T-cell (primary cell): ENCODE measurements at regions not wholly inside any gene's neighbourhood (a gene's known extent, or its start where the extent isn't known, plus 50 kb on each side); places are given as distances from the start of the nearest gene placed in this dataset.

ENCODE experiments used
- ATAC-seq, 4 experiments: fragments of 200-7000 bp in 3 of 4; fragments of 150-1000 bp in 1 of 4; cut with Tn5 transposase; replicated peaks in 1 of 4; 1 replicate in 3 of 4; 2 replicates in 1 of 4; pipeline ENCODE4 v1.10.0; 2021; ENCODE audit warnings: moderate library complexity in 3 of 4, mild to moderate bottlenecking in 2 of 4, moderate number of reproducible peaks in 1 of 4
- CTCF ChIA-PET, 2 donors: fragments of 300-600 bp; sonication (Branson Sonifier 250); formaldehyde crosslinking; loops; one replicate each; lab custom pipeline; 2022; ENCODE audit warnings: antibody characterized with exemption in 2 of 2; lab: Charles Lee
- POLR2A ChIA-PET, 2 donors: fragments of 300-600 bp; sonication (Branson Sonifier 250); formaldehyde crosslinking; loops; one replicate each; lab custom pipeline; 2022; ENCODE audit warnings: antibody characterized with exemption in 2 of 2; lab: Charles Lee
- DNase-seq, 35 experiments: peaks; one replicate each; pipeline versions ENCODE4 v3.0.0 to v3.0.0-alpha.2; 2013 to 2023
- H3K27ac ChIP-seq: one replicate; pipeline ENCODE4 v1.5.1; 2013; ENCODE audit warnings: low read length
- H3K27me3 ChIP-seq, 2 experiments: replicated peaks in 1 of 2; 1 replicate in 1 of 2; 2 replicates in 1 of 2; pipeline versions ENCODE4 v1.6.1 to v1.7.0; 2013; ENCODE audit warnings: low read length in 1 of 2, mixed read lengths in 1 of 2; ENCODE audit not compliant: control insufficient read depth in 2 of 2, insufficient read depth in 2 of 2; ENCODE audit errors: extremely low read depth in 1 of 2
- H3K36me3 ChIP-seq, 2 donors: 1 replicate in 1 of 2; 2 replicates in 1 of 2; pipeline versions ENCODE4 v1.6.1 to v1.7.0; 2013; ENCODE audit warnings: low read length in 1 of 2; ENCODE audit not compliant: control insufficient read depth in 2 of 2, insufficient read depth in 1 of 2; ENCODE audit errors: extremely low read depth in 1 of 2
- H3K4me1 ChIP-seq, 2 experiments: 1 replicate in 1 of 2; 2 replicates in 1 of 2; pipeline versions ENCODE4 v1.6.1 to v1.7.0; 2013; ENCODE audit warnings: low read length in 2 of 2, mixed read lengths in 1 of 2; ENCODE audit not compliant: insufficient read depth in 2 of 2, control insufficient read depth in 1 of 2; ENCODE audit errors: extremely low read depth in 1 of 2
- H3K4me3 ChIP-seq, 2 donors: 1 replicate in 1 of 2; 2 replicates in 1 of 2; pipeline versions ENCODE4 v1.5.1 to v1.7.0; 2013; ENCODE audit warnings: mild to moderate bottlenecking in 2 of 2, low read length in 1 of 2, moderate library complexity in 1 of 2; ENCODE audit not compliant: control insufficient read depth in 1 of 2; ENCODE audit errors: extremely low read depth in 1 of 2
- H3K9me3 ChIP-seq: 2 replicates; pipeline ENCODE4 v1.7.0; 2013
- H3K27ac Mint-ChIP-seq, 2 donors: one replicate each; pipeline ENCODE4 v1.8.0; 2020 to 2021; ENCODE audit warnings: mild to moderate bottlenecking in 2 of 2, mixed read lengths in 2 of 2
- H3K27me3 Mint-ChIP-seq, 2 donors: one replicate each; pipeline ENCODE4 v1.8.0; 2021 to 2022; ENCODE audit warnings: mixed read lengths in 2 of 2
- H3K36me3 Mint-ChIP-seq: one replicate; pipeline ENCODE4 v1.8.0; 2021; ENCODE audit warnings: mixed read lengths
- H3K4me1 Mint-ChIP-seq, 3 donors: one replicate each; pipeline ENCODE4 v1.8.0; 2020 to 2022; ENCODE audit warnings: mixed read lengths in 3 of 3, mild to moderate bottlenecking in 1 of 3
- H3K4me3 Mint-ChIP-seq, 3 donors: one replicate each; pipeline ENCODE4 v1.8.0; 2020 to 2022; ENCODE audit warnings: mild to moderate bottlenecking in 3 of 3, mixed read lengths in 3 of 3, moderate library complexity in 3 of 3
- H3K9me3 Mint-ChIP-seq, 3 donors: one replicate each; pipeline ENCODE4 v1.8.0; 2020 to 2022; ENCODE audit warnings: mixed read lengths in 3 of 3
- WGBS: methylation state at CpG from one replicate; pipeline ENCODE4 v1.1.5; 2013; ENCODE audit warnings: missing lambda C conversion rate; ENCODE audit not compliant: insufficient coverage; 5-methylcytosine and 5-hydroxymethylcytosine counted together

DNA sequence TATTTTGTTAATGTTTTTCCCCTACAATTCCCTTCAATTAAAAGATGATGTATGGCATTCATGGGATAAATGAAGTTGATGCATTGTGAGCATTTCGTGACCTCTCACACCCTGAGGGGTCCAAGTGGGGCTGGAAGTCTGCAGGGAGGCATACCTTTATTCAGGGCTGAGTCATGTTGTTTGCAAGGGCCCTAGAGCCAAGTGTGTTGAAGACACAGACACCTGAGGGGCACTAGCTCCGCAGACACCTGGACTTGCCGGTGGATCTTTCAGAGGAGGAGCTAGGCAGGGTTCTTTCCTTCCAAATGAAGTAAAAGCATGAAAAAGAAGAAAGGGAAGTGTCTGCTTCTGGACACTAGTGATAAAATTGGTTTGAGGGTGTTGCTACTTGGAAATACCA is 57.0 kb upstream of the RGS7 start:
- no peaks in the 10 kb centered on the region for H3K9me3 ChIP-seq
- H3K27ac ChIP-seq, result no peak overlapping the region
- CTCF ChIA-PET, result no interaction called here
- Mint-ChIP-seq H3K9me3 (peaks cover 0 to 5% (median 3%) of the 10 kb centered on the region in 3 donors), H3K36me3 (no peaks in the 10 kb centered on the region), H3K27ac (no peak overlapping the region), H3K27me3 (peaks cover under 1 to 27% of the 10 kb centered on the region in 2 donors), H3K4me1 (no peaks in the 10 kb centered on the region), H3K4me3 (no peak overlapping the region)
- H3K4me1 ChIP-seq, result no peaks in the 10 kb centered on the region
- ATAC-seq (no peak), DNase-seq (no peak)
- no peaks in the 10 kb centered on the region for H3K36me3 ChIP-seq
- H3K4me3 ChIP-seq, result no peak overlapping the region
- 72% methylated on average over 3 of the region's 3 CpGs for WGBS
- POLR2A ChIA-PET, result interaction anchor here in 1 of 2 donors (0.6 kb wide), 1 partner anchor 396 kb away, joined by 4 read pairs; no protein-coding TSS in a partner anchor
- peaks cover 0 to 5% of the 10 kb centered on the region in 2 experiments for H3K27me3 ChIP-seq

DNA sequence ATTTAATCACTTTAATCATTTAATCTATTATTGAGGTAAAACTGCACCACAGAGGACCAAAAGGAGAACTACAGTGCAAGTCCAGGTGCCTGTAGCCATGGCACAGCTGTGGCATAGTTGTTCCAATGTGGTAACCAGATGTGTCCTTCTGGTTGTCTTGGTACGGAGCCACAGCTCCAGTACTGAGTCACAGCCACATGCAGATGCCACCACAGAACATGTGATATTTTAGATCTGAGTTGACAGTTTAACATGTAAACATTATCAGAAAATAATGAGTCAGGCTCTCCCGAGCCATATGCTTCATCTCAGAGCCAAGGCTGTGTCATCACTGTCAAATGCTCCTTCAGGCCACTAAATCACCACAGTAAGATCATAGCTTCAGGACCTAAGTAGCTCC is 56.4 kb upstream of the RGS7 start:
- Mint-ChIP-seq H3K27me3 (peaks cover 0 to 26% of the 10 kb centered on the region in 2 donors), H3K9me3 (peaks cover 0 to 5% (median 3%) of the 10 kb centered on the region in 3 donors), H3K27ac (no peak overlapping the region), H3K36me3 (no peaks in the 10 kb centered on the region), H3K4me3 (no peak overlapping the region), H3K4me1 (no peaks in the 10 kb centered on the region)
- Histone ChIP-seq H3K36me3 (no peaks in the 10 kb centered on the region), H3K27ac (no peak overlapping the region), H3K27me3 (peaks cover 0 to 5% of the 10 kb centered on the region in 2 experiments), H3K9me3 (no peaks in the 10 kb centered on the region), H3K4me1 (no peaks in the 10 kb centered on the region), H3K4me3 (no peak overlapping the region)
- ChIA-PET POLR2A (no interaction called here), CTCF (no interaction called here)
- ATAC-seq (no peak), DNase-seq (no peak)
- WGBS, result 38% methylated on average over 1 of the region's 2 CpGs

DNA sequence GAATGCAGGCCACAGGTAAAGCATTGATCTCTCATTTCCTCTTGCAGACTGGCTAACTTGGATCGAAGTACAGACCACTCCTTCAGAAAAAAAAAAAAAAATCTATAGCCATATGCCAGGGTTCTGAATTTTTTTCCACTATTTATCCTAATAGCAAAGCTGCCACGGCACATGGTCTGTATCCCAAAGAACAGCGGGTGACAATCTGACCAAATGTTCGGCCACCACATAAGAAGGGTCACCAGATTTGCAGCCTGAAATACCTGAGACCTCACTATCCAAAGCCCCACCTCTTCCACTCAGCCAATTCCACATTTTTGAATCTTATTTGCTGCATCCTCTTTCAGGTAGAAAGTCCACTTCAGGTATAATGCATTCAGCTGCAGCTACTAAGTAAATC is 55.6 kb upstream of the RGS7 start:
- Mint-ChIP-seq H3K9me3 (peaks cover 0 to 5% (median 3%) of the 10 kb centered on the region in 3 donors), H3K36me3 (no peaks in the 10 kb centered on the region), H3K4me3 (no peak overlapping the region), H3K27ac (no peak overlapping the region), H3K27me3 (peaks cover 0 to 21% of the 10 kb centered on the region in 2 donors), H3K4me1 (no peaks in the 10 kb centered on the region)
- Histone ChIP-seq H3K27ac (no peak overlapping the region), H3K36me3 (no peaks in the 10 kb centered on the region), H3K9me3 (no peaks in the 10 kb centered on the region), H3K4me1 (no peaks in the 10 kb centered on the region), H3K27me3 (peaks cover 0 to 5% of the 10 kb centered on the region in 2 experiments), H3K4me3 (no peak overlapping the region)
- DNase-seq, result no peak
- WGBS, result no CpG with 5 or more reads among the region's 4 CpGs
- CTCF ChIA-PET, result no interaction called here
- no peak for ATAC-seq
- POLR2A ChIA-PET, result no interaction called here

DNA sequence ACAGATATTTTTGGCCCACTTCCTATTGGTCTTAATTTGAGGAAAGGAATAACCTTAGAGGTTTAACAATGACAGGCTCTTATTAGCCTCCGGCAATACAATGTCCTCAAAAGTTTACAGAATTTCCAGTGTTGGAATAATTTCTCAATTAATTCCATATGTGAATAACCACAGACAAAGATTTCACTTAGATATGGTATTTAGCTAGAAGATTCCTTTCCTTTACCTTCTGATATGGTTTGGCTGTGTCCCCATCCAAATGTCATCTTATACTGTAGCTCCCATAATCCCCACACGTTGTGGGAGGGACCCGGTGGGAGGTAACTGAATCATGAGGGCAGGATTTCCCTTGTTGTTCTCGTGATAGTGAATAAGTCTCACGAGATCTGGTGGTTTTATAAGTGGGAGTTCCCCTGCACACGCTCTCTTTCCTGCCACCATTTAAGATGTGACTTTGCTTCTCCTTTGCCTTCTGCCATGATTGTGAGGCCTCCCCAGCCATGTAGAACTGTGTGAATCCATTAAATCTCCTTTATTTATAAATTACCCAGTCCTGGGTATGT is 54.9 kb upstream of the RGS7 start:
- DNase-seq (no peak), ATAC-seq (no peak)
- no peaks in the 10 kb centered on the region for H3K36me3 ChIP-seq
- no peak overlapping the region for H3K4me3 ChIP-seq
- no peak overlapping the region for H3K4me3 Mint-ChIP-seq
- H3K36me3 Mint-ChIP-seq, result no peaks in the 10 kb centered on the region
- ChIA-PET CTCF (no interaction called here), POLR2A (no interaction called here)
- H3K9me3 ChIP-seq, result no peaks in the 10 kb centered on the region
- no peaks in the 10 kb centered on the region for H3K4me1 ChIP-seq
- H3K27me3 Mint-ChIP-seq, result peaks cover 0 to 16% of the 10 kb centered on the region in 2 donors
- no peaks in the 10 kb centered on the region for H3K4me1 Mint-ChIP-seq
- H3K9me3 Mint-ChIP-seq, result peaks cover 0 to 6% (median 3%) of the 10 kb centered on the region in 3 donors
- no peak overlapping the region for H3K27ac Mint-ChIP-seq
- no peak overlapping the region for H3K27ac ChIP-seq
- peaks cover 0 to 5% of the 10 kb centered on the region in 2 experiments for H3K27me3 ChIP-seq
- WGBS, result no CpG with 5 or more reads among the region's 6 CpGs

DNA sequence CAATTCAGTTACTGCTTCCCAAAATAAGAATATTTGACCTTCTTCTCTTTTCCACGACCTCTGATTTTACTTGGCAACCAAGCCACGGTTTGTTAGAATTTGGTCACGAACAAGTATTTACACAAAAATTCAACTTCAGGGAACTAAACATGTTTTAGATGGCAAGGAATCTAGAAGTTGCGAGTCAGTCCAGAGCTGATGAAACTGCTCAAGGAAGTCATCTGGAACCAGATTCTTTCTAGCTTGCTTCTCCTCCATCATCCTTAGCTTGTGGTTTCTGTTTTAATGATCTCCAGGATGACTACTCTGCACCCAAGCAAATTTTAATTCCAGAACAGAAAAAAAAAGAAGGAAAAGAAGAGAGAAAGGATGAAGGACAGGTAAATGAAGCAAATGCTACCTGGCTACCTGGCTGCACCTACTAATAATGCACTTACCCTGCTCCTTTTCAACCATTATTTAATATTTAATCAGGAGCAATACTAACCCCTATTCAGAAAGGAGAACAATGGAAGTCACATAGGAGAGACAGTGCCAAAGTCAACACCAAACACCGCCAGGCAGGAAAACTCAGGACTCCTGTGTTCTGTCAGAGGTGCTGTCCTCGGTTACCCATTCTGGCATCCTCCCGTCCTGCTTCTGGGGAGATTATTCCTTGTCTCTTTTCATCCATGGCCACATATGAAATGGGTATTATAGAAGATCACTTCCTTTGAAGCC is 54.2 kb upstream of the RGS7 start:
- no peaks in the 10 kb centered on the region for H3K4me1 ChIP-seq
- no peak overlapping the region for H3K4me3 Mint-ChIP-seq
- no peaks in the 10 kb centered on the region for H3K9me3 ChIP-seq
- no peak overlapping the region for H3K27ac Mint-ChIP-seq
- 100% methylated on average over 1 of the region's 7 CpGs for WGBS
- CTCF ChIA-PET, result interaction anchor here in 1 of 2 donors (0.9 kb wide), 1 partner anchor 21 kb away, joined by 3 read pairs; no protein-coding TSS in a partner anchor
- H3K4me1 Mint-ChIP-seq, result no peaks in the 10 kb centered on the region
- H3K4me3 ChIP-seq, result no peak overlapping the region
- H3K9me3 Mint-ChIP-seq, result peaks cover 0 to 8% (median 3%) of the 10 kb centered on the region in 3 donors
- ATAC-seq, result no peak
- POLR2A ChIA-PET, result no interaction called here
- H3K27me3 Mint-ChIP-seq, result peaks cover 0 to 16% of the 10 kb centered on the region in 2 donors
- H3K36me3 Mint-ChIP-seq, result no peaks in the 10 kb centered on the region
- H3K36me3 ChIP-seq, result no peaks in the 10 kb centered on the region
- no peak for DNase-seq
- peaks cover 0 to 5% of the 10 kb centered on the region in 2 experiments for H3K27me3 ChIP-seq
- no peak overlapping the region for H3K27ac ChIP-seq

DNA sequence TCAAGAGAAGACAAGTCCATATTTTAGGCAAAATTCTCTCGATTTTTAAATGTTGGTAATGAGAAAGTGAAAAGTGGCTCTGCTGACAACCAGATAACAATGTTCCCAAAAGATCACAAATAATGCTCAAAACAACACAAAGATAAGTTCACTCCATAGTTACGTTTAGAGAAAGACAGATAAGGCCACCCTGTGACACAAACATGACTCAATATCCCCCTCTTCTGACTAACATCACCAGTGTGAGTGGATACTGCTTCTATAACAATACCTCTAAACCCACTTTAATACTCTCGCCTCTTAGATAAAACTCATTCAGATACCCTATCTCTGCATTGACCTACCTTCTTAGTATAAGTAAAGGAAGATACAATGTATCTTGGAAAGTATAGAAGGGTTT is 51.2 kb upstream of the RGS7 start:
- ATAC-seq (no peak), DNase-seq (no peak)
- H3K27ac ChIP-seq, result no peak overlapping the region
- ChIA-PET CTCF (no interaction called here), POLR2A (no interaction called here)
- no peaks in the 10 kb centered on the region for H3K4me1 ChIP-seq
- H3K27me3 ChIP-seq, result no peaks in the 10 kb centered on the region
- no peaks in the 10 kb centered on the region for H3K36me3 ChIP-seq
- Mint-ChIP-seq H3K9me3 (peaks cover 0 to 8% (median 3%) of the 10 kb centered on the region in 3 donors), H3K36me3 (no peaks in the 10 kb centered on the region), H3K27me3 (peaks cover 0 to 16% of the 10 kb centered on the region in 2 donors), H3K27ac (no peak overlapping the region), H3K4me1 (no peaks in the 10 kb centered on the region), H3K4me3 (no peak overlapping the region)
- H3K4me3 ChIP-seq, result no peak overlapping the region
- no CpG with 5 or more reads among the region's 3 CpGs for WGBS
- no peaks in the 10 kb centered on the region for H3K9me3 ChIP-seq
